ENCODE measurements at regions not wholly inside any gene's neighbourhood (a gene's known extent, or its start where the extent isn't known, plus 50 kb on each side); places are given as distances from the start of the nearest gene placed in this dataset.
"Not testable (repeated sequence)": the region's sequence is repeated elsewhere in the genome, so short reads cannot be mapped to it uniquely, and the experiment has no call there.

DNA sequence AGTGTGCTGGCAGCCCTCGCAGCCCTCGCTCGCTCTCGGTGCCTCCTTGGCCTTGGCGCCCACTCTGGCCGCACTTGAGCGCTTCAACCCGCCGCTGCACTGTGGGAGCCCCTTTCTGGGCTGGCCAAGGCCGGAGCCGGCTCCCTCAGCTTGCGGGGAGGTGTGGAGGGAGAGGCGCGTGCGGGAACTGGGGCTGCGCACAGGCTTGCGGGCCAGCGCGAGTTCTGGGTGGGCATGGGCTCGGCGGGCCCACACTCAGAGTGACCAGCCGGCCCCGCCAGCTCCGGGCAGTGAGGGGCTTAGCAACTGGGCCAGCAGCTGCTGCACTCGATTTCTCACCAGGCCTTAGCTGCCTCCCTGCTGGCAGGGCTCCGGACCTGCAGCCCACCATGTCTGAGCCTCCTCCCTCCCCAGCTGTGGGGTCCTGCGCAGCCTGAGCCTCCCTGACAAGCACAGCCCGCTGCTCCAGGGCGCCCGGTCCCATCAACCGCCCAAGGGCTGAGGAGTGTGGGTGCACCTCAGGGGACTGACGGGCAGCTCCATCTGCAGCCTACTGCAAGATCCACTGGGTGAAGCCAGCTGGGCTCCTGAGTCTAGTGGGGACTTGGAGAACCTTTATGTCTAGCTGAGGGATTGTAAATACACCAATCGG is 786.0 kb upstream of the SORCS1 start:
- not testable (repeated sequence) for DNase-seq

DNA sequence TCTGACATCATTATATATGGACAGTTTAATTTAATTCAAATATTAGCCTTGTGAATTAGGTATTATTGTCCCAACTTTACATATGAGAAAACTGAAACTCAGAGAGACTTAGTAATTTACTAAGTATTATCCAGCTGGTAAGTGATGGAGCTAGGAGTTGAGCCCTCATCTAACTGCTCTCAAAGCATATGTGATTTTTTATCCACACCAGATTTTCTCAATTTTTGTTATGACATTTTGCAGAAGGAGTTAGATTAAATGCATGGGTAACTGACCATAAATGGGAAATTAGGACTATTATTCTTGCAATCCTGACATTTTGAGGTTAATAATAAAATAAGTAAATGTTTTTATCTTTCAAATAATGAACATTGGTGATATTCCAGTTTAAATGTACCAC is 778.3 kb upstream of the SORCS1 start:
- no peak for DNase-seq

DNA sequence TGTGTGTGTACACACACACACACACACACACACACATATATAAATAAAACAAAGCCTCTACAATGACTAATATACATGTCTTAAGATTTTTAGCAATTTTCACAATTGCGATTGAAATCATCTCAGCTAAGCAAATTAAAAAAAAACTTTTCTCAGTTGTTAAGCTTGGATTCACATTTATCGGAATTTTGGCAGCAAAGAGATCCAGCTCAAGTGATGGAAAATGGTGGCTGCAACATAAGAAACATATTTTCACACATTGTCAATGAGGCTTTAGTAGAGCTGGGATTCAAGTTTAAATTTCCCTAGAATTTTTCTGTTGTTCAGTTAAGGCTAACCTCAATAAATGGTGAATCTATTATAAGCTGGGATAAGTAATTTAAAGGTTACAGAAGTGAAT is 768.6 kb upstream of the SORCS1 start:
- DNase-seq: no peak

DNA sequence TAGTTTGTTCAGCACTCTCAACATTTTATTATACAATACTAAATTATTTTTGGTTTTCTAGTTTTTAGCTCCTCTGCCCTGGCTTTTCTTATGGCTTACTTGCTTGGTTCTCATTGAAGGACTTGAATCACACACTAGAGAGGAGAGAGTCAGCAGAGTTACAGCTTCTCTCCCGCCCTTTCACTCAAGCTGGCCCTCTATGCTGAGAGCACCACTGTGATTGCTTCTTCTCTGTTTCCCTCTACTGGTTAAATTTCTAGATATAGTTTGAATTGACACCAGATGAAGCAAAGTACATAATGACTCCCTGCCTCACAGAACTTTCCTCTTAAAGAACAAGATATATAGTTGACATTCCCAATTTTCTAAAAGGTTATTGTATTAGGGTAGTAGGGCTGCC is 767.3 kb upstream of the SORCS1 start:
- no peak for DNase-seq

DNA sequence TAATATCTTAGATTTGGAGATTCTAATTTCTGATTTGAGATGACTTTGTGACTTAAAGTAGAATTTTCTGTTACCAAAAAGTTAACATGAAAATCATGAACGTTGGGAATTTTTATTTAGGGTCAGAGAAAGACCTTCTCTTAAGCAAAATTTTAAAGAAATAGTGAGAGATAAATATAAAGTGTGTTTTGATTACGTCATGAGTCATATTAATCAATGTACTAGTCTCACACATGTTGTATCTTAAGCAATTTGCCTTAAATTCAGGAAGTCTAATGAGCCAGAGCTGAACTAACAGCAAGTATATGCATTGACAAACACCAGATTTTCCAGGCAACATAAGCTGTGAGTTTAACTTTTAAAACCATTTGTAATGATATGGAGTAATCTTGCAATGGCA is 765.5 kb upstream of the SORCS1 start:
- DNase-seq: no peak

DNA sequence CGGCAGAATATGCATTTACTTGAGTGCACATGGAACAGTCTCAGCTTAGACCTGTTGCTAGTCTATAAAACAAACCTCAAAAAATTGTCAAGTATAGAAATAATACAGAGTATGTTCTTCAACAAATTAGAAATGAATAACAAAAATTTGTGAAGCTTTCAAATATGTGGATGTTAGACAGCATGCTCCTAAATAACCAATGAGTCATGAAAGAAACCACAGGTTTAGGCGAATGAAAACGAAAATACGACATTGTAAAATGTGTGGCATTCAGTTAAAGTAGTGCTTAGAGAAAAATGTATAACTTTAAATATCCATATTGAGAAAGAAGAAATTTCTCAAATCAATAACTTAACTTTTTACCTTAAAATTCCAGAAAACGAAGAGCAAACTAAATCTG is 760.0 kb upstream of the SORCS1 start:
- no peak for DNase-seq

GRCh38 chr10:107919626-107920235 is 755.2 kb upstream of the SORCS1 start:
- DNase-seq: no peak

GRCh38 chr10:107918171-107918570 is 753.7 kb upstream of the SORCS1 start:
- no peak for DNase-seq

DNA sequence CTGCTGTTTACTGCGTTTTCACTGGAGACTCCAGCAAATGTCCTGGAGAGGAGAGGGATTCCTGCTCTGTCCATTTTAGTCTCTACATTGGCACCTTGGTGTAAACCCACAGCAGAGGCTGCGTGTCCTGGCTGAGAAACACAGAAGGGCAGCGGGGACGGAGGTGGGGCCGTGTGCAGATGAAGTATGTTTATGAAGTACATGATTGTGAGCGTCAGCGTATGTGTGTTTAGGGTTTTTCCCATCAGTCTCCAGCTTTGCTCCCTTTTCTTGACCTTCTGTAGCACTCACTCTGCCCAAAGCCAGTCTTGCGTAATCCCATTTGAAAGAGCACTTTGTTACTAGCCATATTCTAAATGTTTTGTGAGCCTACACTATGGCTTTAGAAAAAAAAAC is 750.7 kb upstream of the SORCS1 start:
- no peak for DNase-seq

DNA sequence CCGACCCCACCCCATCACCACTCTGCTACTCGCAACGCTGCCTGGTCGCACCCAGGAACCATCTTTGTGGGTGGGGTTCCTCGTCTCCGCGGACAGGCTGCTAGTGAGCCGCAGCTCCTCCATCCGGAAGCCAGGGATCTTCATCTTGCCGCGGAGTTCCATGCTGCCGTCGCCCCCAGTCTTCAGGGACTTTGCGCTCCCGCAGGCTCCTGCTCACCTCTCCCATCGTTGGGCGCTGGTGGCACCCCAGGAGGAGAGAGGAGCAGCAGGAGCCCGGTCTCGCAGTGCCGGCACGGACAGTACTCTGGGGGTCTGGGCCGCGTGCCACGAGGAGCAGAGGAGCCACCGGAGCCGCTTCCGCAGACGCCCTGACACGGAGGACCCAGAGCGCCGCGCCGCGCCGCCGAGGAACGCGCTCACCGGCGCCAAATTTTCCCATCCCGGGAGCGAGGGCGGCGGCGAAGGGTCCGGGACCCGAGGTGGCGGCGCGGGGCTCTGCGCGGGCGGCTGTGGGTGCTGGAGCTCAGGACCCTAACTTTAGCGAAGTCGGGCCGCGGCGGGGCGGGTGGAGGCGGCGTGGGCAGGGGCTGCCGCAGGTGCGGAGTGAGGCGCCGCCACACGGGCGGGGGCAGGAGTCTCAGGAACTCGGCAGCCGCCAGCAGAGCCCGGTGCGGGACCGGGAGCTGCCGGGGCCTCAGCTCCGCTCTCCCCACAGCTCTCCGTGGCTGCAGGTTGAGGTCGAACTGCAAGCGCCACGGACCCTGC is 750.1 kb upstream of the SORCS1 start:
- DNase-seq: no peak

DNA sequence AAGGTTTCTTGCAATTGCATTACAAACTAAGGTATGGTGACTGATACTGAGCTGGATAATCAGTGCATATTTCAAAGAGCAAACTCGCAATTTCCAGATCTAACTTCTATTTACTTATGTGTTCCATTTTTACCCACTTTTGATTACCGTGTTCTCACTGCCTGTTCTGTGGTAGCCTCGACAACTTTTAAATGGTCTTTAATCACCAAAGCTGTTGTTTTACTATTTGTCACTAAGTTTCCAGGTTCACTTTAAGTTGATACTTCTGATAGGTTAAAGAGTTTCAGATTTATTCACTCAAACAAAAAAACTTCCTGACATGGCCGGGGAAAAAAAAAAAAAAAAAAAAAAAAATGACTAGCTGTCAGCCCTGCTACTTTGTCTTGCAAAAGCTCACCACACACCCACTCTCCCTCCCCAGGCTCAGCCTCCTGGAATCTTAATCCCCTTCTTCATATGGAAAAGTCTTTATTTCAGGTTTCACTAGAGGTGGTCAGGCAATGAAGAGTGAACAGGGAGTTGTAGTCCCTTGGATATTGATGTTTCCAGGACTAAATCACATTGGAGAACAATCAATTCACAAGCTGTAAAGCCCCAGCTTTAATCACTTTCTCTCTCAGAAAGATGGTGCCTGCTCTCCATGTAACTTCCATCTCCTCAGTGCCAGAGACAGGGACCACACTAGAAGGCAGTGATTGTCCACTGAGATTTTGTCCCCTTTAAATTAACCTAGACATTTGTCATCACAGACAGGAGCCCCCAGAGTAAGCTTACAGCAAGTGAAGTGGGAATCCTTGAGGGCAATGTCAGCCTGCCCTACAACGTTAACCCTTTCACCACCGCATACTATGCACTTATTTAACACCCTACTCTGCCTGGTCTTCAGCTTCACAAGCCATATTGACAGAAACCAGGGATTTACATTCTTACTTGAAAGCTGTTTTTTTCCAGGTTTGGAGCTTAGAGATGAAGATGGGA is 749.1 kb upstream of the SORCS1 start:
- DNase-seq: no peak

DNA sequence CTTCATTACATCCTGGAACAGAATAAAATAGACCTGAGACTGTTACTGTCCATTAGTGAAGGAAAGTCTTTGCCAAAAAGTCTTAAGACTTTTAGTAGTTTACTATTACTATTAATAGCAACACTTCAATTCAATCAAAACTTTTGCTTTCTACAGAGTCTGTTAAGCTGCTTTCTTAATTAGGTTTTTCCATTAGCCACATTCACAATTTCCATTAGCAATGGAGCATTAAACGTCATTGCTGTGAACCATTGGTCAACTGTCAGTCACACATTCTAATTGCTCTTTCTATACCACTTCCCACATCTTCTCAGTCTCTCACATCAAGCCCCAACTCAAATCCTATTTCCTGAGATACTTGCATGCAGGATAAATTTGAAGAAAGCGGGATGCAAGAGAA is 736.6 kb upstream of the SORCS1 start:
- DNase-seq: no peak

DNA sequence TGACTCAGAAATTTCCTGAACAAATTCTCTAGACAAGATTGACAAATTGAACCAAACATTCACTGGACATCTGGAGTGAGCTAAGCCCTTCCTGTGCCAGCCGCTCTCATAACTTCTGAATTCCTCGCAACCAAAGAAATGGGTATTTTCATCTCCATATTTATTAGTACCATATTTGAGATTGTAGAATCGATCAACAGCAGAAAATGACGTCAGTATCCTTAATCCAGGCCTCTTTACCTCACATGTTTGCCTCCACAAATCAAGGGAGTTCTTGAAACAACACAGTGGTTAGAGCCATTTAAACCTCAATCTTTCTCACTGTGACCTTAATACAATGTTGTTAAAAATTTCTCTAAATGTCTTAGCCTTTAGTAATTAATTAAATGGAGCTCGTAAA is 735.6 kb upstream of the SORCS1 start:
- DNase-seq: no peak

- no peak for DNase-seq
Measured at GRCh38 chr10:107899502-107900062, 735.1 kb upstream of the SORCS1 start.

- DNase-seq: no peak
Measured at GRCh38 chr10:107899075-107899474, 734.6 kb upstream of the SORCS1 start.

- DNase-seq: no peak
Measured at GRCh38 chr10:107898392-107898791, 733.9 kb upstream of the SORCS1 start.

DNA sequence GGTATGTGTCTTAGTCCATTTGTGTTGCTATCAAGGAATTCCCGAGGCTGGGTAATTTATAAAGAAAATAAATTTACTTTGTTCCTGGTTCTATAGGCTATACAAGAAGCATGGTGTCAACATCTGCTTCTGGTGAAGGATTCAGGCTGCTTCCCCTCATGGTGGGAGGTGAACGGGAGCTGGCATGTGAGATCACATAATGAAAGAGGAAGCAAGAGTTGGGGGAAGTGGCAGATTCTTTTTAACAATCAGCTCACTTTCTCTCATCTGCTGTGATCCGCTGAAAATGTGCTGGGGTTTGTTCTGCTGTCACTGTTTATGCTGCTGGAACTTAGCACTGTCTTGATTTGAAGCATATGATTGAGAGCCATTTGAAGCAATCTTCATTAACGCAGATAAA is 730.0 kb upstream of the SORCS1 start:
- no peak for DNase-seq

DNA sequence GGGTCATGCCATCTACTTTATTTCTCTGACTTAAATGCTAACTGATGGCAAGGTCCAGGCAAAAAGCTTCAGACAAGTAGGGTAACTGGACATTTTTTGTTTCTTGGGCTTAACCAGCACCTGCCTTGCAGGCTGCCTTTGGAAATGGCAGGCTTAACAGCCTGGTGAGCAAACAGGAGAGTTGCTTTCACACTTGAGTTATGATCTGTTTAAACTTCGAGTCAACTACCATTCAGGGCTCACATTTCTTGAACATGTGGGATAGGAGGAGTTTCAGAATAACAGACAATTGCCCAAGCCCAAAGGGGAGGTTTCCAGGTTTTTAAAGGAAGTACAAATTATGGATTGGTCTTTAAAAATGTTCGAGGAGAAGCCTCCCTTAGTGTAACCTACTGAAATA is 724.6 kb upstream of the SORCS1 start:
- DNase-seq: no peak

DNA sequence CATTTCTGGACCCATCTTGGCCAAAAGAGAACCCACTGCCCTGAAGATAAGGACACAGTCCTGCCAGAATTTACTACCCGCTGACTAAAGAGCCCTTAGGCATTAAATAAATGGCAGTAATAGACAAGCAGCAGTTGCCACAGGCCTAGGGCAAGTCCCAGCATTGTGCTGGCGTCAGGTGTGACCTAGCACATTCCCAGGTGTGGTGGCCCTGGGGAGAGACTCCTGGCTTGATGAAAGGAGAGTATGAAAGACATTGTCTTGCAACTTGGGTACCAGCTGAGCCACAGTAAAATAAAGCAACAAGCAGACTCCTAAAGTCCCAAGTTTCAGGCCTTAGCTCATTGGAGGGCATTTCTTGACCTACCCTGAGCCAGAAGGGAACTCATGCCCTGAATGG is 715.7 kb upstream of the SORCS1 start:
- DNase-seq: no peak

DNA sequence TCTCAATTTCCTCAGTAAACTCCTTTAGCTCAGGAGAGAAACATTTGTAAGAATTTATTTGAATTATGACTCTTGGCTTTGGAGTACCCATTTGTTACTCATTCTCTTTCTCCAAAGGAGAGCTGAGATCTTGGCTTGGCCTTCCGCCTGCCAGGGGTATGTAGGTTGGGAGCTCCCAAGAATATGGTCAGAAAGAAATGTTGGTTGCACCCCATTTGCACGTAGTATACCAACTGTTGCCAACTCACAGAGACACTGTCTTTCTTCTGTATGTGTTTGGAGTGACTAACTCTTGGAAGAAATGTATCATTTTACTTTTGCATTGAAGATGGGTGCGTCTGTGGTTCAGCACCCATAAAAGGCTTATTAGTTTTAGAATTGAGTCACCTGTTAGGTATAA is 708.5 kb upstream of the SORCS1 start:
- no peak for DNase-seq

- DNase-seq: no peak
Measured at GRCh38 chr10:107865691-107866090, 701.2 kb upstream of the SORCS1 start.

- no peak for DNase-seq
Measured at GRCh38 chr10:107859065-107859464, 694.6 kb upstream of the SORCS1 start.

DNA sequence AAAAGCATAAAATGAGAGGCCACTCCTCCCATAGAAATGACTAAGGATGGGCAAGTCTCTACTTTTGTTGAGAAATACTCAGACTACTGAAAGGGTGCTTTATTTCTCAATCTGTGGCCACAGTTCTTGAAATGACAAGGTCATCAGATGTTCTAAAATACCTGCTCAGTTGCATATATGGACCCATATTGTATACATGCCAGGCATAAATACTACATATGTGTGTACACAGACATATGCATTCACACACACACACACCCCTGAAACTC is 691.5 kb upstream of the SORCS1 start:
- no peak for DNase-seq
